Testis (tissue), 2 donors: ENCODE measurements at regions not wholly inside any gene's neighbourhood (a gene's known extent, or its start where the extent isn't known, plus 50 kb on each side); places are given as distances from the start of the nearest gene placed in this dataset.
A peak's percentile ranks its signal among the peaks of the same experiment; 100 is the strongest.
"Not testable (repeated sequence)": the region's sequence is repeated elsewhere in the genome, so short reads cannot be mapped to it uniquely, and the experiment has no call there.

Experiments used
- DNase-seq: peaks from one replicate; pipeline ENCODE4 v3.0.0-alpha.2; 2019
- H3K27ac ChIP-seq, 2 donors: fragments of 200-600 bp; sonication (generic); one replicate each; pipeline ENCODE4 v1.5.1; 2019
- H3K27me3 ChIP-seq: fragments of 200-600 bp; sonication (generic); one replicate; pipeline ENCODE4 v1.5.1; 2019
- H3K36me3 ChIP-seq: fragments of 200-600 bp; sonication (generic); one replicate; pipeline ENCODE4 v1.5.1; 2017; ENCODE audit warnings: low read depth; ENCODE audit errors: missing control alignments
- H3K4me1 ChIP-seq: fragments of 200-600 bp; sonication (generic); one replicate; pipeline ENCODE4 v1.5.1; 2019
- H3K4me3 ChIP-seq, 2 donors: fragments of 200-600 bp; sonication (generic); one replicate each; pipeline ENCODE4 v1.5.1; 2017 to 2019
- H3K9me3 ChIP-seq: fragments of 200-600 bp; sonication (generic); one replicate; pipeline ENCODE4 v1.5.1; 2017
- CTCF ChIP-seq, 3 experiments: fragments of 450-650 bp in 2 of 3; fragments of 200-600 bp in 1 of 3; sonication (generic) in 1 of 3; IDR thresholded peaks; one replicate each; pipeline ENCODE4 v1.5.1; 2016 to 2019; ENCODE audit warnings: antibody characterized with exemption in 3 of 3, mild to moderate bottlenecking in 2 of 3, moderate library complexity in 1 of 3
- POLR2A ChIP-seq: fragments of 450-650 bp; IDR thresholded peaks from one replicate; pipeline ENCODE4 v1.6.1; 2017; ENCODE audit warnings: antibody characterized with exemption, mild to moderate bottlenecking, moderate library complexity
- WGBS, 2 donors: methylation state at CpG; one replicate each; pipeline ENCODE4 v1.1.5; 2018; 5-methylcytosine and 5-hydroxymethylcytosine counted together
- intact Hi-C: fragments of 100-400 bp; cut with DNase I; formaldehyde crosslinking; loops from one replicate; pipeline ENCODE4 v1.15.1; 2023; ENCODE audit warnings: low total_unique reads

GRCh38 chr4:58325070-58325469, 1214.9 kb upstream of the IGFBP7 start:
- H3K27ac ChIP-seq = no peak overlapping the region
- no peaks in the 10 kb centered on the region for H3K9me3 ChIP-seq
- no peaks in the 10 kb centered on the region for H3K27me3 ChIP-seq
- no peak for DNase-seq
- no peak overlapping the region for H3K4me3 ChIP-seq
- TF ChIP-seq POLR2A = no peak
- no peak for TF ChIP-seq CTCF (IDR thresholded peaks at IDR 0.05)
- intact Hi-C loops = no loop called here
- H3K4me1 ChIP-seq = no peaks in the 10 kb centered on the region
- no peaks in the 10 kb centered on the region for H3K36me3 ChIP-seq
- 53 to 66% methylated on average over 4 of the region's 4 CpGs for WGBS, 2 donors

- TF ChIP-seq CTCF (IDR thresholded peaks at IDR 0.05) (no peak), POLR2A (no peak)
- Histone ChIP-seq H3K4me1 (no peaks in the 10 kb centered on the region), H3K36me3 (no peaks in the 10 kb centered on the region), H3K4me3 (no peak overlapping the region), H3K27me3 (no peaks in the 10 kb centered on the region), H3K9me3 (no peaks in the 10 kb centered on the region), H3K27ac (no peak overlapping the region)
- 77 to 94% methylated on average over 4 of the region's 4 CpGs for WGBS, 2 donors
- intact Hi-C loops = no loop called here
- no peak for DNase-seq
Measured at GRCh38 chr4:58313444-58313843, 1203.3 kb upstream of the IGFBP7 start.

GRCh38 chr4:58303456-58303855, 1193.3 kb upstream of the IGFBP7 start:
- Histone ChIP-seq H3K4me1 (peaks cover 9% of the 10 kb centered on the region), H3K27ac (no peak overlapping the region), H3K36me3 (no peaks in the 10 kb centered on the region), H3K9me3 (no peaks in the 10 kb centered on the region), H3K27me3 (no peaks in the 10 kb centered on the region), H3K4me3 (no peak overlapping the region)
- no peak for TF ChIP-seq POLR2A
- DNase-seq = no peak
- WGBS, 2 donors = 47 to 56% methylated on average over 1 of the region's 1 CpG
- intact Hi-C loops = no loop called here

- H3K27ac ChIP-seq = peak overlapping the region; percentile 41 to 50
- H3K4me3 ChIP-seq = no peak overlapping the region
- no peaks in the 10 kb centered on the region for H3K9me3 ChIP-seq
- intact Hi-C loops = no loop called here
- DNase-seq = peak; percentile 30
- H3K27me3 ChIP-seq = no peaks in the 10 kb centered on the region
- H3K36me3 ChIP-seq = no peaks in the 10 kb centered on the region
- TF ChIP-seq CTCF (IDR thresholded peaks at IDR 0.05) (no peak), POLR2A (no peak)
- 15% methylated on average over 2 of the region's 2 CpGs for WGBS, 2 donors
- peaks cover 9% of the 10 kb centered on the region for H3K4me1 ChIP-seq
Measured at GRCh38 chr4:58301376-58301999, 1191.3 kb upstream of the IGFBP7 start.

- intact Hi-C loops = no loop called here
- Histone ChIP-seq H3K36me3 (no peaks in the 10 kb centered on the region), H3K4me3 (no peak overlapping the region), H3K27me3 (no peaks in the 10 kb centered on the region), H3K27ac (no peak overlapping the region), H3K4me1 (no peaks in the 10 kb centered on the region), H3K9me3 (no peaks in the 10 kb centered on the region)
- 65 to 83% methylated on average over 4 of the region's 4 CpGs for WGBS, 2 donors
- TF ChIP-seq CTCF (IDR thresholded peaks at IDR 0.05) (no peak), POLR2A (no peak)
- DNase-seq = no peak
Measured at GRCh38 chr4:58286335-58286734, 1176.2 kb upstream of the IGFBP7 start.

- H3K9me3 ChIP-seq, H3K27ac ChIP-seq, H3K4me1 ChIP-seq, H3K36me3 ChIP-seq, H3K27me3 ChIP-seq, H3K4me3 ChIP-seq, DNase-seq, intact Hi-C loops: not testable (repeated sequence)
- WGBS, 2 donors = 66 to 69% methylated on average over 2 of the region's 2 CpGs
Measured at GRCh38 chr4:58280928-58281327, 1170.7 kb upstream of the IGFBP7 start.
